ENCODE measurements at regions not wholly inside any gene's neighbourhood (a gene's known extent, or its start where the extent isn't known, plus 50 kb on each side); places are given as distances from the start of the nearest gene placed in this dataset.

DNA sequence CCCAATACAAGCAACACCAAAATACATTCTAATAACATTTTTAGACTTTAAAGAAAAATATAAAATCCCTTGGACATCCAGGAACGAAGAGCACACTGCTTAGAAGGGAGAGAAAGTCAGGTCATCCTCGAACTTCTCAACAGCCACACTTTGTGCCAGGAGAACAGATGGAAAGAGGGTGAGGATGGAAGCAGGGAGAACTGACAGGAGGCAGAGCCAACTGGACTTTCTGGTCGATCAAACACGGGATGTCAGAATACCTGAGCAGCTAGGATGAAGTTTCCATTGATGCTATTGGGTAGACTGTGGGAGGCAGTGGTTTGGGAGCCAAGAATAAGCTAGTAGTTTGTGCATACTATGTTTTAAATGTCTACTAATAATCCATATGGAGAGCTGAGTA, 111.4 kb downstream of the TOMM20 start:
- H3K36me3 ChIP-seq (ENCODE audit: control insufficient read depth, low read depth, low read length) = no peaks in the 10 kb centered on the region
- H3K9me3 ChIP-seq (ENCODE audit: control insufficient read depth, low read depth, low read length) = no peaks in the 10 kb centered on the region
- H3K27ac ChIP-seq (ENCODE audit: low read length) = no peak overlapping the region
- no peaks in the 10 kb centered on the region for H3K27me3 ChIP-seq (ENCODE audit: control insufficient read depth, insufficient read depth, low read length)
- no peak overlapping the region for H3K9ac ChIP-seq (ENCODE audit: low read length)
- no peak overlapping the region for H3K4me3 ChIP-seq (ENCODE audit: low read length)
- H3K4me1 ChIP-seq (ENCODE audit: control insufficient read depth, low read depth, low read length) = peaks cover 7% of the 10 kb centered on the region

GRCh38 chr1:235015291-235015985, 113.2 kb downstream of the TOMM20 start:
- H3K27me3 ChIP-seq (ENCODE audit: control insufficient read depth, insufficient read depth, low read length) = no peaks in the 10 kb centered on the region
- H3K4me1 ChIP-seq (ENCODE audit: control insufficient read depth, low read depth, low read length) = peaks cover 7% of the 10 kb centered on the region
- no peaks in the 10 kb centered on the region for H3K36me3 ChIP-seq (ENCODE audit: control insufficient read depth, low read depth, low read length)
- no peaks in the 10 kb centered on the region for H3K9me3 ChIP-seq (ENCODE audit: control insufficient read depth, low read depth, low read length)
- H3K9ac ChIP-seq (ENCODE audit: low read length) = no peak overlapping the region
- H3K4me3 ChIP-seq (ENCODE audit: low read length) = no peak overlapping the region
- H3K27ac ChIP-seq (ENCODE audit: low read length) = no peak overlapping the region

DNA sequence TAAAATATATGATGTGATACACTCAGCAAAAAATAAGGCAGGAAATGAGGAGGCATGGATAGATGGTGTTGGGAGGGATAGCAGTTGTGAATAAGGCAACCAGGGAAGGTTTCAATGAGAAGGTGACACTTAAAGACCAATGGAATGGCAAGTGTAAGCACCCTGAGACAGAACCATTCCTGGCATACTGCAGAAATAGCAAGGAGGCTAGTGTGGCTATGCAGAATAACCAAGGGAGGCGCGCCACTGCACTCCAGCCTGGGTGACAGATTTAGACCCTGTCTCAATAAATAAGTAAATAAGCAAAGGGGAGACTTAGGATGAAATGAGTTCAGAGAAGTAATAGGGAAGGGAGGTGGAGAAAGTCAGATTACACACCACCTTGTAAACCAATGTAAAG, 113.9 kb downstream of the TOMM20 start:
- no peak overlapping the region for H3K9ac ChIP-seq (ENCODE audit: low read length)
- no peaks in the 10 kb centered on the region for H3K36me3 ChIP-seq (ENCODE audit: control insufficient read depth, low read depth, low read length)
- H3K27ac ChIP-seq (ENCODE audit: low read length) = no peak overlapping the region
- H3K9me3 ChIP-seq (ENCODE audit: control insufficient read depth, low read depth, low read length) = no peaks in the 10 kb centered on the region
- no peak overlapping the region for H3K4me3 ChIP-seq (ENCODE audit: low read length)
- H3K4me1 ChIP-seq (ENCODE audit: control insufficient read depth, low read depth, low read length) = peaks cover 6% of the 10 kb centered on the region
- no peaks in the 10 kb centered on the region for H3K27me3 ChIP-seq (ENCODE audit: control insufficient read depth, insufficient read depth, low read length)

GRCh38 chr1:235013512-235013911, 115.1 kb downstream of the TOMM20 start:
- Histone ChIP-seq H3K27me3 (ENCODE audit: control insufficient read depth, insufficient read depth, low read length) (no peaks in the 10 kb centered on the region), H3K4me1 (ENCODE audit: control insufficient read depth, low read depth, low read length) (peaks cover 4% of the 10 kb centered on the region), H3K9ac (ENCODE audit: low read length) (no peak overlapping the region), H3K4me3 (ENCODE audit: low read length) (no peak overlapping the region), H3K9me3 (ENCODE audit: control insufficient read depth, low read depth, low read length) (no peaks in the 10 kb centered on the region), H3K36me3 (ENCODE audit: control insufficient read depth, low read depth, low read length) (no peaks in the 10 kb centered on the region), H3K27ac (ENCODE audit: low read length) (no peak overlapping the region)

GRCh38 chr1:235012436-235013210, 116.0 kb downstream of the TOMM20 start:
- H3K9me3 ChIP-seq (ENCODE audit: control insufficient read depth, low read depth, low read length) = no peaks in the 10 kb centered on the region
- no peak overlapping the region for H3K27ac ChIP-seq (ENCODE audit: low read length)
- H3K36me3 ChIP-seq (ENCODE audit: control insufficient read depth, low read depth, low read length) = no peaks in the 10 kb centered on the region
- H3K4me1 ChIP-seq (ENCODE audit: control insufficient read depth, low read depth, low read length) = peaks cover 4% of the 10 kb centered on the region
- H3K27me3 ChIP-seq (ENCODE audit: control insufficient read depth, insufficient read depth, low read length) = no peaks in the 10 kb centered on the region
- H3K4me3 ChIP-seq (ENCODE audit: low read length) = no peak overlapping the region
- H3K9ac ChIP-seq (ENCODE audit: low read length) = no peak overlapping the region

DNA sequence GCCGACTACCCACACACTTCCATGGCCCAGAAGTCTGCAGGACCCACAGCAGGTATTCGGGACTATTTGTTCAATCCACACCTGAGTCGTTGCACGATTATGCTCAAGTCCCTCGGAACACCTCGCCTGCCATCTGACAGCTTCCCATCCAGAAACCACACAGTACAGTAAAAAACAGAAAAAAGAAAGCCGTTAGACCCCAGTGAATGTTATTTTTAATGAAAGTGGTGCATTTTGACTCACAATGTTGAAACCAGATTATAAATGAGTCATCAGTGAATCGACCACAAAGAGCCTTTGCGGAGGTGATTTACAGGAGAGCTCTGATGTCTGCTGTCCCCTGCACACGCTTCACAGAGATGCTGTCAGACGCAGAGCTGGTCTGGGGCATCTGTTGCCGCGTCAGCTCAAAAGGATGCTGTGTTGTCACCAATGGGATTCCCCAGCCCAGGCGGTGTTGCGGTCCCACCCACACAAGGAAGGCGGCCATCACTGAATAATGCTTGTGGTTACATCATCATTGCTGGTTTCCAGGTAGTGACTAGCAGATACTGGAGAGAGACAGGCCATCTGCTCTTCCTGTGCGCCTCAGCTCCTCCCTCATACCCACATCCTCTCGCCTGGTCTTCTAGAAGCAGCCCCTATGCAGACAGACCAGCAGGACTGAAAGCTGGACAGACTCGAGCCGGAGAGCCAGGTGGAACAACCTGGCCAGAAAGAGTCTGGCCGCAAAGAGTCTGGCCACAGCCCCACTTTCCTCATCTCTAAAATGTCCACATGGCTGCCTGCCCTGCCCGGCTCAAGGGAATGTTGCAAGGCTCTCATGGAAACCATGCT, 116.8 kb downstream of the TOMM20 start:
- no peak overlapping the region for H3K27ac ChIP-seq (ENCODE audit: low read length)
- H3K36me3 ChIP-seq (ENCODE audit: control insufficient read depth, low read depth, low read length) = no peaks in the 10 kb centered on the region
- no peak overlapping the region for H3K9ac ChIP-seq (ENCODE audit: low read length)
- H3K9me3 ChIP-seq (ENCODE audit: control insufficient read depth, low read depth, low read length) = no peaks in the 10 kb centered on the region
- no peaks in the 10 kb centered on the region for H3K27me3 ChIP-seq (ENCODE audit: control insufficient read depth, insufficient read depth, low read length)
- H3K4me3 ChIP-seq (ENCODE audit: low read length) = no peak overlapping the region
- H3K4me1 ChIP-seq (ENCODE audit: control insufficient read depth, low read depth, low read length) = peaks cover 4% of the 10 kb centered on the region

GRCh38 chr1:235011064-235011598, 117.5 kb downstream of the TOMM20 start:
- Histone ChIP-seq H3K27me3 (ENCODE audit: control insufficient read depth, insufficient read depth, low read length) (no peaks in the 10 kb centered on the region), H3K27ac (ENCODE audit: low read length) (no peak overlapping the region), H3K4me3 (ENCODE audit: low read length) (no peak overlapping the region), H3K4me1 (ENCODE audit: control insufficient read depth, low read depth, low read length) (peaks cover 4% of the 10 kb centered on the region), H3K9me3 (ENCODE audit: control insufficient read depth, low read depth, low read length) (no peaks in the 10 kb centered on the region), H3K9ac (ENCODE audit: low read length) (no peak overlapping the region), H3K36me3 (ENCODE audit: control insufficient read depth, low read depth, low read length) (no peaks in the 10 kb centered on the region)

GRCh38 chr1:235009561-235010306, 118.9 kb downstream of the TOMM20 start:
- no peak overlapping the region for H3K9ac ChIP-seq (ENCODE audit: low read length)
- no peak overlapping the region for H3K27ac ChIP-seq (ENCODE audit: low read length)
- H3K27me3 ChIP-seq (ENCODE audit: control insufficient read depth, insufficient read depth, low read length) = no peaks in the 10 kb centered on the region
- H3K4me3 ChIP-seq (ENCODE audit: low read length) = no peak overlapping the region
- H3K4me1 ChIP-seq (ENCODE audit: control insufficient read depth, low read depth, low read length) = no peaks in the 10 kb centered on the region
- H3K36me3 ChIP-seq (ENCODE audit: control insufficient read depth, low read depth, low read length) = no peaks in the 10 kb centered on the region
- no peaks in the 10 kb centered on the region for H3K9me3 ChIP-seq (ENCODE audit: control insufficient read depth, low read depth, low read length)

DNA sequence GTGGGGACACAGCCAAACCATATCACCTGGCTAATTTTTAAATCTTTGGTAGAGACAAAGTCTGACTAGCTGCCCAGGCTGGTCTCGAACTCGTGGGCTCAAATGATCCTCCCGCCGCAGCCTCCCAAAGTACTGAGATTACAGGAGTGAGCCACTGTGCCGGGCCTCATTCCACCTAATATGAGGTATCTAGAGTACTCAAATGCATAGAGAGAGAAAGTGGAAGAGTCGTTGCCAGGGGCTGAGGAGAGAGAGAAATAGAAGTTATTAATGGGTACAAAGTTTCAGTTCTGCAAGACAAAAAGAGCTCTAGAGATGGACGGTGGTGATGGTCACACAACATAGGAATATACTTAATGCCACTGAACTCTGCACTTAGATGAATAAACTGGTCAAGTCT, 119.6 kb downstream of the TOMM20 start:
- Histone ChIP-seq H3K9ac (ENCODE audit: low read length) (no peak overlapping the region), H3K36me3 (ENCODE audit: control insufficient read depth, low read depth, low read length) (no peaks in the 10 kb centered on the region), H3K27ac (ENCODE audit: low read length) (no peak overlapping the region), H3K9me3 (ENCODE audit: control insufficient read depth, low read depth, low read length) (no peaks in the 10 kb centered on the region), H3K4me3 (ENCODE audit: low read length) (no peak overlapping the region), H3K27me3 (ENCODE audit: control insufficient read depth, insufficient read depth, low read length) (no peaks in the 10 kb centered on the region), H3K4me1 (ENCODE audit: control insufficient read depth, low read depth, low read length) (no peaks in the 10 kb centered on the region)

- Histone ChIP-seq H3K4me3 (ENCODE audit: low read length) (no peak overlapping the region), H3K4me1 (ENCODE audit: control insufficient read depth, low read depth, low read length) (no peaks in the 10 kb centered on the region), H3K9me3 (ENCODE audit: control insufficient read depth, low read depth, low read length) (no peaks in the 10 kb centered on the region), H3K9ac (ENCODE audit: low read length) (no peak overlapping the region), H3K27me3 (ENCODE audit: control insufficient read depth, insufficient read depth, low read length) (no peaks in the 10 kb centered on the region), H3K27ac (ENCODE audit: low read length) (no peak overlapping the region), H3K36me3 (ENCODE audit: control insufficient read depth, low read depth, low read length) (no peaks in the 10 kb centered on the region)
Measured at GRCh38 chr1:235008239-235008638, 120.4 kb downstream of the TOMM20 start.

- H3K9ac ChIP-seq (ENCODE audit: low read length) = no peak overlapping the region
- no peaks in the 10 kb centered on the region for H3K9me3 ChIP-seq (ENCODE audit: control insufficient read depth, low read depth, low read length)
- no peak overlapping the region for H3K27ac ChIP-seq (ENCODE audit: low read length)
- no peaks in the 10 kb centered on the region for H3K4me1 ChIP-seq (ENCODE audit: control insufficient read depth, low read depth, low read length)
- H3K36me3 ChIP-seq (ENCODE audit: control insufficient read depth, low read depth, low read length) = no peaks in the 10 kb centered on the region
- H3K4me3 ChIP-seq (ENCODE audit: low read length) = no peak overlapping the region
- H3K27me3 ChIP-seq (ENCODE audit: control insufficient read depth, insufficient read depth, low read length) = no peaks in the 10 kb centered on the region
Measured at GRCh38 chr1:235006816-235007215, 121.8 kb downstream of the TOMM20 start.

Measured in iPS-18a (cell line).